Loucy (cell line): ENCODE measurements at regions not wholly inside any gene's neighbourhood (a gene's known extent, or its start where the extent isn't known, plus 50 kb on each side); places are given as distances from the start of the nearest gene placed in this dataset.

Experiments
- EZH2phosphoT487 ChIP-seq: fragments of 200-600 bp; IDR thresholded peaks from 2 replicates; pipeline ENCODE4 v1.6.1; 2018; ENCODE audit warnings: antibody characterized with exemption, mild to moderate bottlenecking, moderate library complexity, borderline replicate concordance
- TF ChIP-seq, protein P1 (sequence below): fragments of 200-600 bp; sonication (generic); conservative IDR thresholded peaks from 2 replicates; pipeline ENCODE4 v1.5.1; 2014; ENCODE audit warnings: mild to moderate bottlenecking, antibody characterized with exemption, low read length

DNA sequence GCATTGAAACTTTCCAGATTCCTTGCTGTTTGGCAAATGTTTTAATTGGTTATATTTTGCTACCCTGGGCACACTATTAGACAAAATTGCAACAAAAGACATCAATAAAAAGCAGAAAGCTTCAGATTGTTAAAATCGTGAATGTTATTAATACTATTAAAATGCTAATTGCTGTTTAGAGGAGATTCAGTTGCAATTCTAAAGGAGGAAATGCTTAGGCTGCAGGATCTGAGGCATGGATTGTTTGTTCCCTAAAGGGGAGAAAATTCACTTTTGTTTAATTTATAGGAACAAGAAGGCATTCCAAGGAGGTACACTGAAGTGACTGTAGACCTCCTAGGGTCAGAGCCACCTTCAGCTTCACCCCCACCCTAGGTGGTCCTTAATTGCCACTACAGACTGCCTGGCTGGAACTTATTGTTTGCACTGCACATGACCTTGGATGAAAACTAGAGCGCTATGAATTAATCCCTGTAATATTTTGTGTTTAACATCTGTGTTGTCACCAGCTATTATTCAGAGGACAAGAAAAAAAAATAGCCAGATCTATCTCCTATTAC lies 1266.9 kb upstream of the ADGRL2 start:
- TF ChIP-seq, protein P1, sequence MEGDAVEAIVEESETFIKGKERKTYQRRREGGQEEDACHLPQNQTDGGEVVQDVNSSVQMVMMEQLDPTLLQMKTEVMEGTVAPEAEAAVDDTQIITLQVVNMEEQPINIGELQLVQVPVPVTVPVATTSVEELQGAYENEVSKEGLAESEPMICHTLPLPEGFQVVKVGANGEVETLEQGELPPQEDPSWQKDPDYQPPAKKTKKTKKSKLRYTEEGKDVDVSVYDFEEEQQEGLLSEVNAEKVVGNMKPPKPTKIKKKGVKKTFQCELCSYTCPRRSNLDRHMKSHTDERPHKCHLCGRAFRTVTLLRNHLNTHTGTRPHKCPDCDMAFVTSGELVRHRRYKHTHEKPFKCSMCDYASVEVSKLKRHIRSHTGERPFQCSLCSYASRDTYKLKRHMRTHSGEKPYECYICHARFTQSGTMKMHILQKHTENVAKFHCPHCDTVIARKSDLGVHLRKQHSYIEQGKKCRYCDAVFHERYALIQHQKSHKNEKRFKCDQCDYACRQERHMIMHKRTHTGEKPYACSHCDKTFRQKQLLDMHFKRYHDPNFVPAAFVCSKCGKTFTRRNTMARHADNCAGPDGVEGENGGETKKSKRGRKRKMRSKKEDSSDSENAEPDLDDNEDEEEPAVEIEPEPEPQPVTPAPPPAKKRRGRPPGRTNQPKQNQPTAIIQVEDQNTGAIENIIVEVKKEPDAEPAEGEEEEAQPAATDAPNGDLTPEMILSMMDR, result no peak
- no peak for TF ChIP-seq EZH2phosphoT487
